ENCODE measurements at regions not wholly inside any gene's neighbourhood (a gene's known extent, or its start where the extent isn't known, plus 50 kb on each side); places are given as distances from the start of the nearest gene placed in this dataset.

DNA sequence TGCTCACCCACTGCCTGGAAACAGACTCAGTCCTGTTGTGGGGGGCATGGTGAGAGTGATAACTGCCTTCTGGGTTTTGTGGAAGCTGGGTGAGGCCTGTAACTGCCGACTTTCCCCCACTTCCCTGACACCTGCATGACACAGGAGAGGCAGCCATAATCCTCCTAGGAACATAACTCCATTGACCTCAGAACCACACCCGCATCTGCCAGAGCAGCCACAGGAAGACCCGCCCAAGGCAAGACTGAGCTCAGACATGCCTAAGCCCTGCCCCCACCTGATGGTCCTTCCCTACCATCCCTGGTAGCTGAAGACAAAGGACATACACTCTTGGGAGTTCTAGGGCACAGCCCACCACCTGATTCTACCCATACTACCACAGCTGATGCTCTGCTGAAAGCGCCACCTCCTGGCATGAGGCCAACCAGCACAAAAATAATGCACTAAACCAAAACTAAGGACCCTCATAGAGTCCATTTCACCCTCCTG lies 326.7 kb downstream of the RBM26 start:
- H3K4me3 ChIP-seq (ENCODE audit: low read depth, low read length, poor library complexity, severe bottlenecking), result no peak overlapping the region
- H3K9ac ChIP-seq (ENCODE audit: low read length), result no peak overlapping the region
- no peaks in the 10 kb centered on the region for H3K36me3 ChIP-seq (ENCODE audit: insufficient read depth, low read length)
- H3F3A ChIP-seq (ENCODE audit: insufficient read depth, low read length), result no peaks in the 10 kb centered on the region
- no peak overlapping the region for H3K27ac ChIP-seq (ENCODE audit: low read depth, low read length, poor library complexity, severe bottlenecking)
- H4K20me1 ChIP-seq (ENCODE audit: insufficient read depth, low read length), result no peaks in the 10 kb centered on the region
- H3K4me1 ChIP-seq (ENCODE audit: insufficient read depth, low read length, severe bottlenecking), result no peaks in the 10 kb centered on the region
- no peak overlapping the region for H2AFZ ChIP-seq (ENCODE audit: low read length)
- no peaks in the 10 kb centered on the region for H3K9me2 ChIP-seq (ENCODE audit: low read depth, low read length)
- no peaks in the 10 kb centered on the region for H3K79me2 ChIP-seq (ENCODE audit: insufficient read depth, low read length)
- no peak for TF ChIP-seq EZH2 (IDR thresholded peaks at IDR 0.05; ENCODE audit: borderline replicate concordance, low read length)
- TF ChIP-seq, protein P1, sequence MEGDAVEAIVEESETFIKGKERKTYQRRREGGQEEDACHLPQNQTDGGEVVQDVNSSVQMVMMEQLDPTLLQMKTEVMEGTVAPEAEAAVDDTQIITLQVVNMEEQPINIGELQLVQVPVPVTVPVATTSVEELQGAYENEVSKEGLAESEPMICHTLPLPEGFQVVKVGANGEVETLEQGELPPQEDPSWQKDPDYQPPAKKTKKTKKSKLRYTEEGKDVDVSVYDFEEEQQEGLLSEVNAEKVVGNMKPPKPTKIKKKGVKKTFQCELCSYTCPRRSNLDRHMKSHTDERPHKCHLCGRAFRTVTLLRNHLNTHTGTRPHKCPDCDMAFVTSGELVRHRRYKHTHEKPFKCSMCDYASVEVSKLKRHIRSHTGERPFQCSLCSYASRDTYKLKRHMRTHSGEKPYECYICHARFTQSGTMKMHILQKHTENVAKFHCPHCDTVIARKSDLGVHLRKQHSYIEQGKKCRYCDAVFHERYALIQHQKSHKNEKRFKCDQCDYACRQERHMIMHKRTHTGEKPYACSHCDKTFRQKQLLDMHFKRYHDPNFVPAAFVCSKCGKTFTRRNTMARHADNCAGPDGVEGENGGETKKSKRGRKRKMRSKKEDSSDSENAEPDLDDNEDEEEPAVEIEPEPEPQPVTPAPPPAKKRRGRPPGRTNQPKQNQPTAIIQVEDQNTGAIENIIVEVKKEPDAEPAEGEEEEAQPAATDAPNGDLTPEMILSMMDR (IDR thresholded peaks at IDR 0.05; ENCODE audit: low read length), result peak; percentile 36; the same call in 1 of the 2 replicates
- no peaks in the 10 kb centered on the region for H3K27me3 ChIP-seq (ENCODE audit: insufficient read depth, low read length)
- H3K4me2 ChIP-seq (ENCODE audit: low read length), result no peak overlapping the region
- H3K9me3 ChIP-seq (ENCODE audit: low read length), result 0 out of 2 replicates have a peak, but pooled peaks cover 5% of the 10 kb centered on the region

DNA sequence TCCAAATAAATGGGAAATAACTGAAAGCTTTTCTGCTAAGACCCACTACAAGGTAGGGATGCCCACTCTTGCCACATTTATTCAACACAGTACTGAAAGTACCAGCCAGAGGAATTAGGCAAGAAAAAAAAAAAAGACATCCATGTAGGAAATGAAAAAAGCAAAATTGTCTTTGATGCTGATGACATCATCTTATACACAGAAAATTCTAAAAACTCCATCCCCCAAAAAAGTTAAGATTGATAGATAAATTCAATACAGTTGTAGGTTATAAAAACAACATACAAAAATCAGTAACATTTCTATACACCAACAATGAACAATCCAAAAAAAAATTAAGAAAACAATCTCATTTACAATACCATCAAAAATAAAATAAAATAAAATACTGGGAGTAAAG lies 330.4 kb downstream of the RBM26 start:
- H3K36me3 ChIP-seq (ENCODE audit: insufficient read depth, low read length), result no peaks in the 10 kb centered on the region
- H3K27ac ChIP-seq (ENCODE audit: low read depth, low read length, poor library complexity, severe bottlenecking), result no peak overlapping the region
- H3K27me3 ChIP-seq (ENCODE audit: insufficient read depth, low read length), result no peaks in the 10 kb centered on the region
- no peaks in the 10 kb centered on the region for H4K20me1 ChIP-seq (ENCODE audit: insufficient read depth, low read length)
- H3K79me2 ChIP-seq (ENCODE audit: insufficient read depth, low read length), result no peaks in the 10 kb centered on the region
- TF ChIP-seq, protein P1 (IDR thresholded peaks at IDR 0.05; ENCODE audit: low read length), result no peak
- TF ChIP-seq EZH2 (IDR thresholded peaks at IDR 0.05; ENCODE audit: borderline replicate concordance, low read length), result no peak
- H3K4me1 ChIP-seq (ENCODE audit: insufficient read depth, low read length, severe bottlenecking), result peaks cover 11% of the 10 kb centered on the region
- H3K9ac ChIP-seq (ENCODE audit: low read length), result no peak overlapping the region
- H3K4me2 ChIP-seq (ENCODE audit: low read length), result no peak overlapping the region
- H3K9me3 ChIP-seq (ENCODE audit: low read length), result 0 out of 2 replicates have a peak, but pooled peaks cover 5% of the 10 kb centered on the region
- no peaks in the 10 kb centered on the region for H3F3A ChIP-seq (ENCODE audit: insufficient read depth, low read length)
- H3K9me2 ChIP-seq (ENCODE audit: low read depth, low read length), result no peaks in the 10 kb centered on the region
- no peak overlapping the region for H3K4me3 ChIP-seq (ENCODE audit: low read depth, low read length, poor library complexity, severe bottlenecking)
- H2AFZ ChIP-seq (ENCODE audit: low read length), result no peak overlapping the region

DNA sequence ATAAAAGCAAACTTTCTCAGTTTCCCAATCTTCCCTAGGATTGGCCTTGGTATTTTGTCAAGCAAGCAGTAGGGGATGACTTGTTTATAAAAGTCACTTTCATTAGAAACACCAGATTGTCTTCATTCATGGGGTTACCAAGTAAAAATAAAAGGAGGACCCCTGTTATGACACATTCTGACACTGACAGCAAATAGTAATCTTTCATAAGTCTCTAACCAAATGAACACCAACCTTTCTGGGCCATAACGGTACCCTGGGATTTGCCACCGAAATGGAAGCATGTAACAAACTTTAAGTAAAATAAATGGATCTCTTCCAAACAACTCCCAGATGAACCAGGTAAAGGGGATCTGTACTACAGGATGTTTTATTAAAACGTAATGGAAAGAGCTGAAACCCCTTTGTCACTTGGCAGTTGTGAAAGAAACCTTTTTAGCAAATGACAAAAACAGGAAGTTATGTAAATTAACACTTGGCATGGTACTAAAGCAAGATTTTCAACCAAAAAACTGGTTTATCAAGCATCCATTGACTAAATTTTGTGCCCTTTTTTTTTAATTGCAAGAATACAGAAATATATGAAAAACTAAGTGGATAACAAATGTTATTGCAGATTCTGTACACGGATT lies 335.6 kb downstream of the RBM26 start:
- H3K4me2 ChIP-seq (ENCODE audit: low read length), result peak overlapping the region; percentile 28

More for the DNA sequence above, 335.6 kb downstream of the RBM26 start:
- Histone ChIP-seq H3K4me1 (ENCODE audit: insufficient read depth, low read length, severe bottlenecking) (peaks cover 22% of the 10 kb centered on the region), H3K79me2 (ENCODE audit: insufficient read depth, low read length) (no peaks in the 10 kb centered on the region), H3K27ac (ENCODE audit: low read depth, low read length, poor library complexity, severe bottlenecking) (peak overlapping the region; percentile 26), H3K9me3 (ENCODE audit: low read length) (no peaks in the 10 kb centered on the region), H3K36me3 (ENCODE audit: insufficient read depth, low read length) (no peaks in the 10 kb centered on the region), H3K9me2 (ENCODE audit: low read depth, low read length) (no peaks in the 10 kb centered on the region), H2AFZ (ENCODE audit: low read length) (peak overlapping the region; percentile 30), H3K9ac (ENCODE audit: low read length) (no peak overlapping the region), H4K20me1 (ENCODE audit: insufficient read depth, low read length) (no peaks in the 10 kb centered on the region), H3K4me3 (ENCODE audit: low read depth, low read length, poor library complexity, severe bottlenecking) (peak overlapping the region; percentile 6), H3K27me3 (ENCODE audit: insufficient read depth, low read length) (no peaks in the 10 kb centered on the region), H3F3A (ENCODE audit: insufficient read depth, low read length) (no peaks in the 10 kb centered on the region)
- TF ChIP-seq EZH2 (IDR thresholded peaks at IDR 0.05; ENCODE audit: borderline replicate concordance, low read length), result no peak
- TF ChIP-seq, protein P1 (IDR thresholded peaks at IDR 0.05; ENCODE audit: low read length), result no peak
